Colonic mucosa (tissue), 4 donors: ENCODE measurements at regions not wholly inside any gene's neighbourhood (a gene's known extent, or its start where the extent isn't known, plus 50 kb on each side); places are given as distances from the start of the nearest gene placed in this dataset.

ENCODE experiments used
- DNase-seq: peaks from one replicate; pipeline ENCODE4 v3.0.0-alpha.2; 2020
- H3K27ac ChIP-seq: fragments of 200-600 bp; one replicate; pipeline ENCODE4 v1.8.0; 2021
- H3K27me3 ChIP-seq: fragments of 200-600 bp; one replicate; pipeline ENCODE4 v1.8.0; 2021
- H3K36me3 ChIP-seq: fragments of 200-600 bp; one replicate; pipeline ENCODE4 v1.8.0; 2021
- H3K4me1 ChIP-seq: fragments of 200-600 bp; one replicate; pipeline ENCODE4 v1.8.0; 2021; ENCODE audit warnings: mild to moderate bottlenecking
- H3K4me3 ChIP-seq: fragments of 200-600 bp; one replicate; pipeline ENCODE4 v1.8.0; 2021
- H3K9ac ChIP-seq, 2 donors: one replicate each; pipeline ENCODE4 v1.7.0; 2013; ENCODE audit warnings: control low read depth in 2 of 2, low read depth in 2 of 2, low read length in 2 of 2
- H3K9me3 ChIP-seq: fragments of 200-600 bp; one replicate; pipeline ENCODE4 v1.8.0; 2021
- CTCF ChIP-seq: fragments of 200-600 bp; IDR thresholded peaks from one replicate; pipeline ENCODE4 v1.8.0; 2022; ENCODE audit warnings: antibody characterized with exemption, mild to moderate bottlenecking
- intact Hi-C: fragments of 100-400 bp; cut with DNase I; formaldehyde crosslinking; loops from one replicate; pipeline ENCODE4 v1.14.1; 2022
- donor health status: healthy.
- donor health status: DM: no; HTN: no; CAD: no.
- donor health status: DM: no; HTN: no; CAD: no.

GRCh38 chr1:170296211-170296610 lies 150.5 kb downstream of the NTMT2 start:
- H3K9ac ChIP-seq: no peak overlapping the region
- no peaks in the 10 kb centered on the region for H3K4me1 ChIP-seq
- DNase-seq: no peak
- H3K4me3 ChIP-seq: no peak overlapping the region
- TF ChIP-seq CTCF: no peak
- intact Hi-C loops: no loop called here
- H3K27ac ChIP-seq: no peak overlapping the region
- H3K27me3 ChIP-seq: no peaks in the 10 kb centered on the region
- no peaks in the 10 kb centered on the region for H3K36me3 ChIP-seq
- no peaks in the 10 kb centered on the region for H3K9me3 ChIP-seq

- H3K27me3 ChIP-seq: no peaks in the 10 kb centered on the region
- no peaks in the 10 kb centered on the region for H3K9me3 ChIP-seq
- H3K4me3 ChIP-seq: no peak overlapping the region
- intact Hi-C loops: no loop called here
- no peak overlapping the region for H3K9ac ChIP-seq
- no peak for TF ChIP-seq CTCF
- no peak for DNase-seq
- no peak overlapping the region for H3K27ac ChIP-seq
- no peaks in the 10 kb centered on the region for H3K36me3 ChIP-seq
- H3K4me1 ChIP-seq: no peaks in the 10 kb centered on the region
Observed at GRCh38 chr1:170296642-170297041, 150.9 kb downstream of the NTMT2 start.

- TF ChIP-seq CTCF: no peak
- Histone ChIP-seq H3K4me1 (no peaks in the 10 kb centered on the region), H3K9ac (no peak overlapping the region), H3K36me3 (no peaks in the 10 kb centered on the region), H3K27me3 (no peaks in the 10 kb centered on the region), H3K9me3 (no peaks in the 10 kb centered on the region), H3K27ac (no peak overlapping the region), H3K4me3 (no peak overlapping the region)
- DNase-seq: no peak
- intact Hi-C loops: no loop called here
Observed at GRCh38 chr1:170301596-170301995, 155.8 kb downstream of the NTMT2 start.

GRCh38 chr1:170303034-170303433 lies 157.3 kb downstream of the NTMT2 start:
- Histone ChIP-seq H3K4me3 (no peak overlapping the region), H3K9ac (no peak overlapping the region), H3K36me3 (no peaks in the 10 kb centered on the region), H3K9me3 (no peaks in the 10 kb centered on the region), H3K4me1 (no peaks in the 10 kb centered on the region), H3K27me3 (no peaks in the 10 kb centered on the region), H3K27ac (no peak overlapping the region)
- intact Hi-C loops: no loop called here
- DNase-seq: no peak
- TF ChIP-seq CTCF: no peak

GRCh38 chr1:170305777-170306512 lies 160.2 kb downstream of the NTMT2 start:
- Histone ChIP-seq H3K9me3 (no peaks in the 10 kb centered on the region), H3K27ac (no peak overlapping the region), H3K4me3 (no peak overlapping the region), H3K4me1 (no peaks in the 10 kb centered on the region), H3K27me3 (no peaks in the 10 kb centered on the region), H3K36me3 (no peaks in the 10 kb centered on the region), H3K9ac (no peak overlapping the region)
- no peak for TF ChIP-seq CTCF
- DNase-seq: no peak
- intact Hi-C loops: no loop called here
